H1 (cell line): ENCODE measurements at regions not wholly inside any gene's neighbourhood (a gene's known extent, or its start where the extent isn't known, plus 50 kb on each side); places are given as distances from the start of the nearest gene placed in this dataset.

Experiments used
- CHD1 ChIP-seq: IDR thresholded peaks from 2 replicates; pipeline ENCODE4 v1.6.1; 2012; ENCODE audit warnings: low read depth, low read length, improper control_type of control experiment
- E2F6 ChIP-seq: IDR thresholded peaks from 2 replicates; pipeline ENCODE4 v1.6.1; 2012; ENCODE audit warnings: inconsistent platforms
- EZH2 ChIP-seq: fragments of 200-600 bp; sonication (generic); IDR thresholded peaks from 2 replicates; pipeline ENCODE4 v1.7.1; 2012; ENCODE audit warnings: low read depth, mild to moderate bottlenecking, moderate library complexity, low read length, inconsistent platforms; ENCODE audit not compliant: severe bottlenecking
- GTF2F1 ChIP-seq: IDR thresholded peaks from 2 replicates; pipeline ENCODE4 v1.6.1; 2012; ENCODE audit warnings: low read depth, low read length, improper control_type of control experiment, borderline replicate concordance
- JUND ChIP-seq: IDR thresholded peaks from 2 replicates; pipeline ENCODE4 v1.6.1; 2011; ENCODE audit warnings: mild to moderate bottlenecking, improper control_type of control experiment, low read length
- KDM1A ChIP-seq: fragments of 200-600, 300-600 bp; sonication (generic); IDR thresholded peaks from 2 replicates; pipeline ENCODE4 v1.7.1; 2016; ENCODE audit warnings: mild to moderate bottlenecking, low read length, borderline replicate concordance
- POLR2AphosphoS5 ChIP-seq: IDR thresholded peaks from 2 replicates; pipeline ENCODE4 v1.6.1; 2011; ENCODE audit warnings: low read depth, low read length

DNA sequence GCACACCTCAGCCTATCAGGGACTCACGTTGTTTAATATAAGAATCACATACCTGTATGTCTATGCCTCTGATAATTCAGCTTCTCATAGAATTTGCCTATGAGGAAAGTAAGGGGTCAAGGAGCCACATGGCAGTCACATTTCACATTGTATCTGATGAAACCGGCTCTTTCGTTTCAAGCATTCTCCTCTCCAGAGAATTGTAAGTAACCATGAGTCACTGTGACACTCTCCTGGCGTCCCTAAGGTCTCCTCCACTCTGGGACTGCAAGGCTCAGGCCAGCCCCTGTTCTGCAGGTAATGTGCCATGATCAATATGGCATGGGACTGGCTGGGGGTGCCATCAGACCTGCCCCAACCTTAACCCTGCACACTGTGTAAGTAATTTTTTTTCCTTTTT is 503.3 kb downstream of the COG6 start (continued):
- TF ChIP-seq E2F6 = no peak
- no peak for TF ChIP-seq POLR2AphosphoS5
- TF ChIP-seq CHD1 = no peak
- TF ChIP-seq EZH2 = no peak
- no peak for TF ChIP-seq GTF2F1
- TF ChIP-seq JUND = no peak
- TF ChIP-seq KDM1A = no peak
